ENCODE measurements at regions not wholly inside any gene's neighbourhood (a gene's known extent, or its start where the extent isn't known, plus 50 kb on each side); places are given as distances from the start of the nearest gene placed in this dataset.

DNA sequence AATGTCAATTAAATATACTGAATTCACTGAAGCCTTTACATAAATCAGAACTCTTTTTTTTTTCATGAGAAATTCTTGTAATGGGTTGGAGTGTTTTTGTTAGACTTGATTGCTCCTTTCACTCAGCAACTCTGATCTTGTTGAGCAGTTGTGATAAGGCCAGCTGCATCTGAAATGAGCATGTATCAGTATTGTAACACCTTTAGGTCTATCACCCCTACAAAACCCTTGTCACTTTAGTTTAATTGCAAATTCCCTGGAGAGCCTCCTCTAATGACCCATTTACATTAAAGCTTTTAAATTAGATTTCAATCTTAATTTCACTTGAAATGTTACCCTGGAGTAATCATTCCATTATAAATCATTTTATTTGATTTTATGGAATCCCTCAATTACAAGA lies 346.8 kb upstream of the TCF4 start:
- TF ChIP-seq TCF7L2 (IDR thresholded peaks at IDR 0.05; ENCODE audit: low read depth, low read length) = no peak
- TF ChIP-seq, protein P1, sequence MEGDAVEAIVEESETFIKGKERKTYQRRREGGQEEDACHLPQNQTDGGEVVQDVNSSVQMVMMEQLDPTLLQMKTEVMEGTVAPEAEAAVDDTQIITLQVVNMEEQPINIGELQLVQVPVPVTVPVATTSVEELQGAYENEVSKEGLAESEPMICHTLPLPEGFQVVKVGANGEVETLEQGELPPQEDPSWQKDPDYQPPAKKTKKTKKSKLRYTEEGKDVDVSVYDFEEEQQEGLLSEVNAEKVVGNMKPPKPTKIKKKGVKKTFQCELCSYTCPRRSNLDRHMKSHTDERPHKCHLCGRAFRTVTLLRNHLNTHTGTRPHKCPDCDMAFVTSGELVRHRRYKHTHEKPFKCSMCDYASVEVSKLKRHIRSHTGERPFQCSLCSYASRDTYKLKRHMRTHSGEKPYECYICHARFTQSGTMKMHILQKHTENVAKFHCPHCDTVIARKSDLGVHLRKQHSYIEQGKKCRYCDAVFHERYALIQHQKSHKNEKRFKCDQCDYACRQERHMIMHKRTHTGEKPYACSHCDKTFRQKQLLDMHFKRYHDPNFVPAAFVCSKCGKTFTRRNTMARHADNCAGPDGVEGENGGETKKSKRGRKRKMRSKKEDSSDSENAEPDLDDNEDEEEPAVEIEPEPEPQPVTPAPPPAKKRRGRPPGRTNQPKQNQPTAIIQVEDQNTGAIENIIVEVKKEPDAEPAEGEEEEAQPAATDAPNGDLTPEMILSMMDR (IDR thresholded peaks at IDR 0.05) = no peak
- no peak for TF ChIP-seq SIN3A (IDR thresholded peaks at IDR 0.05; ENCODE audit: borderline replicate concordance, insufficient read depth, low read depth, low read length)
- TF ChIP-seq, protein P2, sequence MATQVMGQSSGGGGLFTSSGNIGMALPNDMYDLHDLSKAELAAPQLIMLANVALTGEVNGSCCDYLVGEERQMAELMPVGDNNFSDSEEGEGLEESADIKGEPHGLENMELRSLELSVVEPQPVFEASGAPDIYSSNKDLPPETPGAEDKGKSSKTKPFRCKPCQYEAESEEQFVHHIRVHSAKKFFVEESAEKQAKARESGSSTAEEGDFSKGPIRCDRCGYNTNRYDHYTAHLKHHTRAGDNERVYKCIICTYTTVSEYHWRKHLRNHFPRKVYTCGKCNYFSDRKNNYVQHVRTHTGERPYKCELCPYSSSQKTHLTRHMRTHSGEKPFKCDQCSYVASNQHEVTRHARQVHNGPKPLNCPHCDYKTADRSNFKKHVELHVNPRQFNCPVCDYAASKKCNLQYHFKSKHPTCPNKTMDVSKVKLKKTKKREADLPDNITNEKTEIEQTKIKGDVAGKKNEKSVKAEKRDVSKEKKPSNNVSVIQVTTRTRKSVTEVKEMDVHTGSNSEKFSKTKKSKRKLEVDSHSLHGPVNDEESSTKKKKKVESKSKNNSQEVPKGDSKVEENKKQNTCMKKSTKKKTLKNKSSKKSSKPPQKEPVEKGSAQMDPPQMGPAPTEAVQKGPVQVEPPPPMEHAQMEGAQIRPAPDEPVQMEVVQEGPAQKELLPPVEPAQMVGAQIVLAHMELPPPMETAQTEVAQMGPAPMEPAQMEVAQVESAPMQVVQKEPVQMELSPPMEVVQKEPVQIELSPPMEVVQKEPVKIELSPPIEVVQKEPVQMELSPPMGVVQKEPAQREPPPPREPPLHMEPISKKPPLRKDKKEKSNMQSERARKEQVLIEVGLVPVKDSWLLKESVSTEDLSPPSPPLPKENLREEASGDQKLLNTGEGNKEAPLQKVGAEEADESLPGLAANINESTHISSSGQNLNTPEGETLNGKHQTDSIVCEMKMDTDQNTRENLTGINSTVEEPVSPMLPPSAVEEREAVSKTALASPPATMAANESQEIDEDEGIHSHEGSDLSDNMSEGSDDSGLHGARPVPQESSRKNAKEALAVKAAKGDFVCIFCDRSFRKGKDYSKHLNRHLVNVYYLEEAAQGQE (IDR thresholded peaks at IDR 0.05; ENCODE audit: insufficient read depth in 1 of 2, low read depth in 2 of 2, low read length in 1 of 2) = no peak
- no peak for TF ChIP-seq POLR2AphosphoS5 (IDR thresholded peaks at IDR 0.05; ENCODE audit: low read depth, low read length)
- no peak for ATAC-seq
- ChIA-PET POLR2A (no interaction called here), CTCF (no interaction called here)
- Histone ChIP-seq H3K4me1 (ENCODE audit: control insufficient read depth, insufficient read depth, low read length) (no peaks in the 10 kb centered on the region), H3K27me3 (ENCODE audit: control insufficient read depth, insufficient read depth, low read length) (no peaks in the 10 kb centered on the region), H3K9me3 (ENCODE audit: control insufficient read depth, insufficient read depth, low read depth, low read length) (no peaks in the 10 kb centered on the region), H3K4me3 (ENCODE audit: low read depth in 2 of 2, low read length in 2 of 2) (no peak overlapping the region), H3K36me3 (ENCODE audit: control insufficient read depth, insufficient read depth, low read length) (no peaks in the 10 kb centered on the region), H3K27ac (ENCODE audit: low read length) (no peak overlapping the region)
- in situ Hi-C loops (cut with HindIII; ENCODE audit: low pct_unique_long_range_greater_than_20kb, low sequenced_read_pairs) (no loop called here), intact Hi-C loops (cut with micrococcal nuclease; ENCODE audit: unreplicated experiment) (no loop called here)
- DNase-seq (ENCODE audit: low read depth, low spot score) = no peak
- BruUV-seq (replicated peaks) = no TSS peak

DNA sequence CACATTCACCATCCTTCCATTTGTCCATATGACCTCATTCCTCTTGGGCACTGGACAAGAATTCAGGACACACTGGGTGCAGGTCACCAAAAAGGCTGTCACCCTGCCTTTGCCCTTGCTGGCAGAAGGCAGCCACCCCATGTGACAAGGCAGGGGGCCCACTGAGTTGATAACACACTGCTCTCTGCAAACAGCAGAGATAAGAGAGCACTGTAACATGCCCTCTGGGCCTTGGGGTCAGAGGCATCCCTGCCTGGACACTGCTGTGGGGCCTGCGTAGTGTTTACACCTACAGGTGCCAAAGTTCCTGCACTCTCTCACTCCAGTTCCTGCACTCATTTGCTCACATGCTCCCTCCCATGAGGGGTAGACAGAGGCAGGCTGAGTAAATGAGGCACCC lies 344.7 kb upstream of the TCF4 start:
- ChIA-PET POLR2A (no interaction called here), CTCF (no interaction called here)
- no TSS peak for BruUV-seq (replicated peaks)
- no peaks in the 10 kb centered on the region for H3K4me1 ChIP-seq (ENCODE audit: control insufficient read depth, insufficient read depth, low read length)
- H3K27ac ChIP-seq (ENCODE audit: low read length) = no peak overlapping the region
- H3K4me3 ChIP-seq (ENCODE audit: low read depth in 2 of 2, low read length in 2 of 2) = no peak overlapping the region
- in situ Hi-C loops (cut with HindIII; ENCODE audit: low pct_unique_long_range_greater_than_20kb, low sequenced_read_pairs) = no loop called here
- no peaks in the 10 kb centered on the region for H3K27me3 ChIP-seq (ENCODE audit: control insufficient read depth, insufficient read depth, low read length)
- intact Hi-C loops (cut with micrococcal nuclease; ENCODE audit: unreplicated experiment) = no loop called here
- H3K36me3 ChIP-seq (ENCODE audit: control insufficient read depth, insufficient read depth, low read length) = no peaks in the 10 kb centered on the region
- TF ChIP-seq TCF7L2 (IDR thresholded peaks at IDR 0.05; ENCODE audit: low read depth, low read length) = no peak
- TF ChIP-seq SIN3A (IDR thresholded peaks at IDR 0.05; ENCODE audit: borderline replicate concordance, insufficient read depth, low read depth, low read length) = no peak
- TF ChIP-seq, protein P2 (IDR thresholded peaks at IDR 0.05; ENCODE audit: insufficient read depth in 1 of 2, low read depth in 2 of 2, low read length in 1 of 2) = no peak
- TF ChIP-seq POLR2AphosphoS5 (IDR thresholded peaks at IDR 0.05; ENCODE audit: low read depth, low read length) = no peak
- TF ChIP-seq, protein P1 (IDR thresholded peaks at IDR 0.05) = no peak
- no peaks in the 10 kb centered on the region for H3K9me3 ChIP-seq (ENCODE audit: control insufficient read depth, insufficient read depth, low read depth, low read length)
- no peak for DNase-seq (ENCODE audit: low read depth, low spot score)
- no peak for ATAC-seq

Data from Panc1 (cell line).